ENCODE measurements at regions not wholly inside any gene's neighbourhood (a gene's known extent, or its start where the extent isn't known, plus 50 kb on each side); places are given as distances from the start of the nearest gene placed in this dataset.

DNA sequence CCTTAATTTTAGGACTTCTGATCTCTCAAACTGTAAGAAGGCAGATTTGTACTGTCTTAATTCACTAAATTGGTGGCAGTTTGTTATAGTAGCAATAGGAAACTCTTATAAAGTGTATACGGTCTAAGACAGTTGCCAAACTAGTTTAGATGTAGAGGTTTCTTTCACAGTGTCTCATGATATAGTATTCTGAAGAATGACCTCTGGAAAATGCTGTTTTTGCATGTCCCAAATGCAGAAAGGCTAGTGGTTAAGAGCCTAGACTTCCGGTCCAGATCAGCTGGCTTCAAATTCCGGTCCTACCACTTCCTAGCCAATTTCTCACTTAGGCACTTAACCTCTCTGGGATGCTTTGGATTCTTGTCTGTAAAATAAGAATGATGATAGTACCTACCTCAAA, 538.5 kb downstream of the CENPC start:
- no peak for DNase-seq
- TF ChIP-seq, protein P1, sequence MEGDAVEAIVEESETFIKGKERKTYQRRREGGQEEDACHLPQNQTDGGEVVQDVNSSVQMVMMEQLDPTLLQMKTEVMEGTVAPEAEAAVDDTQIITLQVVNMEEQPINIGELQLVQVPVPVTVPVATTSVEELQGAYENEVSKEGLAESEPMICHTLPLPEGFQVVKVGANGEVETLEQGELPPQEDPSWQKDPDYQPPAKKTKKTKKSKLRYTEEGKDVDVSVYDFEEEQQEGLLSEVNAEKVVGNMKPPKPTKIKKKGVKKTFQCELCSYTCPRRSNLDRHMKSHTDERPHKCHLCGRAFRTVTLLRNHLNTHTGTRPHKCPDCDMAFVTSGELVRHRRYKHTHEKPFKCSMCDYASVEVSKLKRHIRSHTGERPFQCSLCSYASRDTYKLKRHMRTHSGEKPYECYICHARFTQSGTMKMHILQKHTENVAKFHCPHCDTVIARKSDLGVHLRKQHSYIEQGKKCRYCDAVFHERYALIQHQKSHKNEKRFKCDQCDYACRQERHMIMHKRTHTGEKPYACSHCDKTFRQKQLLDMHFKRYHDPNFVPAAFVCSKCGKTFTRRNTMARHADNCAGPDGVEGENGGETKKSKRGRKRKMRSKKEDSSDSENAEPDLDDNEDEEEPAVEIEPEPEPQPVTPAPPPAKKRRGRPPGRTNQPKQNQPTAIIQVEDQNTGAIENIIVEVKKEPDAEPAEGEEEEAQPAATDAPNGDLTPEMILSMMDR (IDR thresholded peaks at IDR 0.05; ENCODE audit: control extremely low read depth, extremely low read depth) = no peak
- 61 to 75% methylated on average over 3 of the region's 3 CpGs for WGBS, 2 donors
- no peaks in the 10 kb centered on the region for H3K27me3 ChIP-seq (ENCODE audit: control insufficient read depth in 3 of 3, insufficient read depth in 3 of 3, low read length in 2 of 3)
- H3K36me3 ChIP-seq (ENCODE audit: control insufficient read depth in 4 of 4, insufficient read depth in 4 of 4, low read length in 4 of 4) = no peaks in the 10 kb centered on the region
- ATAC-seq (ENCODE audit: insufficient read depth, low FRiP score) = no peak
- no peak overlapping the region for H3K9ac ChIP-seq (ENCODE audit: insufficient read depth in 1 of 2, low read length in 2 of 2)
- H3K4me3 ChIP-seq = no peak overlapping the region
- H3K9me3 ChIP-seq (ENCODE audit: control insufficient read depth in 4 of 4, insufficient read depth in 3 of 4, low read length in 3 of 4) = peaks cover 0 to 2% (median 0%) of the 10 kb centered on the region in 4 donors
- H3K4me1 ChIP-seq (ENCODE audit: control insufficient read depth in 5 of 5, insufficient read depth in 5 of 5, low read length in 5 of 5) = no peaks in the 10 kb centered on the region
- H3K27ac ChIP-seq (ENCODE audit: low read depth in 1 of 2, low read length in 1 of 2) = no peak overlapping the region

DNA sequence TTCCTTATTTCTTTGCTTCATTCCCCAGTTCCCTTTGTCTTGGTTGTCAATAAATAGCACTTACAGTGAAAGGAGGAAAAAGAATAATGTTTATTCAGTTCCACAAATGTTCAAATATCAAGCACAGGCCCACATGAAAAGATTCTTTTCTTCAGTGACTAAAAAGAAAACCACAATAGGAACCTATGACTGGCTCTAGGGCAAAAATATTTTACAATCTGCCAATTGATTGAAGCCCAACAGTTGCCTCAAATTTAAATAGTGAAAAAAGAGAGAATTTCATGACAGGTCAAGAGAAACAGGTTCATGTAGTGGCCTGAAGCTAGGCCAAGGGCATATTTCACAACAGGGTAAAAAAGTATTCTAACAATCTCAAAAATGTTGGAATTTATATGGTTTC, 553.8 kb downstream of the CENPC start:
- H3K9ac ChIP-seq (ENCODE audit: insufficient read depth in 1 of 2, low read length in 2 of 2) = no peak overlapping the region
- no peak for ATAC-seq (ENCODE audit: insufficient read depth, low FRiP score)
- H3K27me3 ChIP-seq (ENCODE audit: control insufficient read depth in 3 of 3, insufficient read depth in 3 of 3, low read length in 2 of 3) = no peaks in the 10 kb centered on the region
- H3K9me3 ChIP-seq (ENCODE audit: control insufficient read depth in 4 of 4, insufficient read depth in 3 of 4, low read length in 3 of 4) = peaks cover 0 to 5% (median 0%) of the 10 kb centered on the region in 4 donors
- TF ChIP-seq, protein P1 (IDR thresholded peaks at IDR 0.05; ENCODE audit: control extremely low read depth, extremely low read depth) = no peak
- DNase-seq = no peak
- H3K27ac ChIP-seq (ENCODE audit: low read depth in 1 of 2, low read length in 1 of 2) = no peak overlapping the region
- no peaks in the 10 kb centered on the region for H3K4me1 ChIP-seq (ENCODE audit: control insufficient read depth in 5 of 5, insufficient read depth in 5 of 5, low read length in 5 of 5)
- no peak overlapping the region for H3K4me3 ChIP-seq
- H3K36me3 ChIP-seq (ENCODE audit: control insufficient read depth in 4 of 4, insufficient read depth in 4 of 4, low read length in 4 of 4) = no peaks in the 10 kb centered on the region

DNA sequence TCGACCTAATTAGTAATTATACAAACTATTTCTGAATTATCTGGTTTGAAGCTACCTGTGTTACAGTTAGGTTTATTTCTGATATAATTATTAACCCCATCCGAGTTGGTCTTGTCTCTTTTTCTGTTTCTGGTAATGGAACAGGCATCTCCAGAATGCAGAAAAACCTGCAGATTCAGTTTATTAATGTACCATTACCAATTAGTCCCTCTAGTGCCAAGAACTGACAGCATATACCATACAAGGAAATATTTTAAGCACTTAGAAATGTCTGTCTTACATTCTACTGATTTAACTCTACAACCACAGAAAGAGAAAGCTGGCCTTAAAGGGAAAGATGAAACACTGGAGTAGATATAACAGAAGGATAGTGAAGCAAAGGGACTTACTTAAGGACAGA, 570.6 kb downstream of the CENPC start:
- no peaks in the 10 kb centered on the region for H3K27me3 ChIP-seq (ENCODE audit: control insufficient read depth in 3 of 3, insufficient read depth in 3 of 3, low read length in 2 of 3)
- TF ChIP-seq, protein P1 (IDR thresholded peaks at IDR 0.05; ENCODE audit: control extremely low read depth, extremely low read depth) = no peak
- H3K9ac ChIP-seq (ENCODE audit: insufficient read depth in 1 of 2, low read length in 2 of 2) = no peak overlapping the region
- H3K9me3 ChIP-seq (ENCODE audit: control insufficient read depth in 4 of 4, insufficient read depth in 3 of 4, low read length in 3 of 4) = no peaks in the 10 kb centered on the region
- H3K36me3 ChIP-seq (ENCODE audit: control insufficient read depth in 4 of 4, insufficient read depth in 4 of 4, low read length in 4 of 4) = no peaks in the 10 kb centered on the region
- no peaks in the 10 kb centered on the region for H3K4me1 ChIP-seq (ENCODE audit: control insufficient read depth in 5 of 5, insufficient read depth in 5 of 5, low read length in 5 of 5)
- peak in 1 of 3 donors; percentile 10 for DNase-seq
- no peak overlapping the region for H3K27ac ChIP-seq (ENCODE audit: low read depth in 1 of 2, low read length in 1 of 2)
- WGBS, 2 donors = 58 to 73% methylated on average over 2 of the region's 2 CpGs
- no peak overlapping the region for H3K4me3 ChIP-seq
- no peak for ATAC-seq (ENCODE audit: insufficient read depth, low FRiP score)

DNA sequence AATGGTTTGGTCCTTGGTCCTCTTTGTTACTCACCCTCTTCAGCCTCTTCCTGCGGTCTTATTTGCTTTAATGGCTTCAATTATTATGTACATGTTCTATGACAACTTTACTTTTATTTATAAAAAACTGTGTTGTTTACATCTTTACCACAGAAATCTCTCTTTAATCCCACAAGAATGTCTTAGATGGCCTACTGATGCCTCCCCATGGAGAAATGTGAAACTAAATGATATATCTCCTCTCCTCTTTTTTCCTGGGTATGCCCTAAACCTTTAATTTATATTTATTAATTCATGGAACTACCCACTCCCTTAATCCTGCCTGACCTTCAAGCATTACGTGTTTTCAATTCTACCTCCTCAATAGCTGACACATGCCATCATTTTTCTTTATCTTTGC, 573.2 kb downstream of the CENPC start:
- no peaks in the 10 kb centered on the region for H3K4me1 ChIP-seq (ENCODE audit: control insufficient read depth in 5 of 5, insufficient read depth in 5 of 5, low read length in 5 of 5)
- no peaks in the 10 kb centered on the region for H3K36me3 ChIP-seq (ENCODE audit: control insufficient read depth in 4 of 4, insufficient read depth in 4 of 4, low read length in 4 of 4)
- no peak for DNase-seq
- TF ChIP-seq, protein P1 (IDR thresholded peaks at IDR 0.05; ENCODE audit: control extremely low read depth, extremely low read depth) = no peak
- no peak overlapping the region for H3K4me3 ChIP-seq
- no peak for ATAC-seq (ENCODE audit: insufficient read depth, low FRiP score)
- no peak overlapping the region for H3K27ac ChIP-seq (ENCODE audit: low read depth in 1 of 2, low read length in 1 of 2)
- no peaks in the 10 kb centered on the region for H3K9me3 ChIP-seq (ENCODE audit: control insufficient read depth in 4 of 4, insufficient read depth in 3 of 4, low read length in 3 of 4)
- no peak overlapping the region for H3K9ac ChIP-seq (ENCODE audit: insufficient read depth in 1 of 2, low read length in 2 of 2)
- 77 to 92% methylated on average over 2 of the region's 2 CpGs for WGBS, 2 donors
- no peaks in the 10 kb centered on the region for H3K27me3 ChIP-seq (ENCODE audit: control insufficient read depth in 3 of 3, insufficient read depth in 3 of 3, low read length in 2 of 3)

Measured in lung (tissue), 11 donors.